DND-41 (cell line): ENCODE measurements at regions not wholly inside any gene's neighbourhood (a gene's known extent, or its start where the extent isn't known, plus 50 kb on each side); places are given as distances from the start of the nearest gene placed in this dataset.

Experiments used
- EZH2 ChIP-seq: IDR thresholded peaks from 3 replicates; pipeline ENCODE4 v1.6.1; 2012; ENCODE audit warnings: borderline replicate concordance, low read depth, mild to moderate bottlenecking, moderate library complexity, low read length, inconsistent platforms; ENCODE audit not compliant: severe bottlenecking
- TF ChIP-seq, protein P1 (sequence below): IDR thresholded peaks from 2 replicates; pipeline ENCODE4 v1.5.1; 2012; ENCODE audit warnings: borderline replicate concordance, low read length, moderate library complexity, mild to moderate bottlenecking; ENCODE audit not compliant: poor library complexity, severe bottlenecking; ENCODE audit errors: extremely low read depth

DNA sequence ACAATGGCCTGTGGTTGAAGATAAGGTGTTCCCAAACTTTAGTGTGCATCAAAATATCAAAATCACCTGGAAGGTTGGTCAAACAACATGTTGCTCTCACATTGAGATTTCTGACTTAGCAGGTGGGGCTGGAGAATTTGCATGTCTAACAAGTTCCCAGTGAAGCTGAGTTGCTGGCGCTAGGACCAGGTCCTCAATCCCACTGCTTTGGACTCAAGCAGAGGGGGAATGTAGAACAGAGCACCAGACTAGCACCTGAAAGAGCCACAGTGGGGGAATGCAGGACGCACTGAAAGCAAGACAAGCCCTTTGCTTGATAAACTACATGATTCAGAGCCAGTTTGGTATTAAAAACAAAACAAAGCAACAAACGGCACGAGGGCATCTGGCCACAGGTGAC lies 458.1 kb downstream of the MTRR start:
- TF ChIP-seq, protein P1, sequence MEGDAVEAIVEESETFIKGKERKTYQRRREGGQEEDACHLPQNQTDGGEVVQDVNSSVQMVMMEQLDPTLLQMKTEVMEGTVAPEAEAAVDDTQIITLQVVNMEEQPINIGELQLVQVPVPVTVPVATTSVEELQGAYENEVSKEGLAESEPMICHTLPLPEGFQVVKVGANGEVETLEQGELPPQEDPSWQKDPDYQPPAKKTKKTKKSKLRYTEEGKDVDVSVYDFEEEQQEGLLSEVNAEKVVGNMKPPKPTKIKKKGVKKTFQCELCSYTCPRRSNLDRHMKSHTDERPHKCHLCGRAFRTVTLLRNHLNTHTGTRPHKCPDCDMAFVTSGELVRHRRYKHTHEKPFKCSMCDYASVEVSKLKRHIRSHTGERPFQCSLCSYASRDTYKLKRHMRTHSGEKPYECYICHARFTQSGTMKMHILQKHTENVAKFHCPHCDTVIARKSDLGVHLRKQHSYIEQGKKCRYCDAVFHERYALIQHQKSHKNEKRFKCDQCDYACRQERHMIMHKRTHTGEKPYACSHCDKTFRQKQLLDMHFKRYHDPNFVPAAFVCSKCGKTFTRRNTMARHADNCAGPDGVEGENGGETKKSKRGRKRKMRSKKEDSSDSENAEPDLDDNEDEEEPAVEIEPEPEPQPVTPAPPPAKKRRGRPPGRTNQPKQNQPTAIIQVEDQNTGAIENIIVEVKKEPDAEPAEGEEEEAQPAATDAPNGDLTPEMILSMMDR, result no peak
- TF ChIP-seq EZH2, result no peak
